ENCODE measurements at regions not wholly inside any gene's neighbourhood (a gene's known extent, or its start where the extent isn't known, plus 50 kb on each side); places are given as distances from the start of the nearest gene placed in this dataset.

GRCh38 chr18:22330508-22330907 is 87.2 kb downstream of the CTAGE1 start:
- intact Hi-C loops (cut with DNase I, micrococcal nuclease) = no loop called here
- no peak overlapping the region for H3K27ac Mint-ChIP-seq
- H3K27me3 Mint-ChIP-seq = no peaks in the 10 kb centered on the region
- Histone ChIP-seq H3K27me3 (ENCODE audit: control insufficient read depth in 1 of 2, insufficient read depth in 2 of 2, low read length in 2 of 2) (no peaks in the 10 kb centered on the region), H3K4me1 (ENCODE audit: insufficient read depth, low read length) (no peaks in the 10 kb centered on the region), H3K36me3 (ENCODE audit: insufficient read depth, low read length) (no peaks in the 10 kb centered on the region), H3K4me3 (ENCODE audit: low read length) (no peak overlapping the region), H3K27ac (ENCODE audit: low read depth in 1 of 2, low read length in 2 of 2) (no peak overlapping the region), H3K9me3 (ENCODE audit: control insufficient read depth in 1 of 2, insufficient read depth in 1 of 2, low read length in 2 of 2) (peaks cover 0 to 11% of the 10 kb centered on the region in 2 experiments)
- POLR2A ChIA-PET = no interaction called here
- CTCF ChIA-PET = no interaction called here
- no peak overlapping the region for H3K4me3 Mint-ChIP-seq
- peaks cover 2% of the 10 kb centered on the region for H3K9me3 Mint-ChIP-seq
- DNase-seq (no peak), ATAC-seq (ENCODE audit: poor library complexity) (no peak)
- no peaks in the 10 kb centered on the region for H3K36me3 Mint-ChIP-seq (ENCODE audit: low read depth)
- no peak for TF ChIP-seq CTCF (IDR thresholded peaks at IDR 0.05)
- H3K4me1 Mint-ChIP-seq (ENCODE audit: low read depth) = no peaks in the 10 kb centered on the region

- intact Hi-C loops (cut with DNase I, micrococcal nuclease) = no loop called here
- no peak for DNase-seq
- ChIA-PET POLR2A (no interaction called here), CTCF (no interaction called here)
- Mint-ChIP-seq H3K36me3 (ENCODE audit: low read depth) (no peaks in the 10 kb centered on the region), H3K9me3 (no peaks in the 10 kb centered on the region), H3K27me3 (no peaks in the 10 kb centered on the region), H3K4me3 (no peak overlapping the region), H3K27ac (no peak overlapping the region), H3K4me1 (ENCODE audit: low read depth) (no peaks in the 10 kb centered on the region)
- peaks cover 0 to 19% of the 10 kb centered on the region in 2 experiments for H3K9me3 ChIP-seq (ENCODE audit: control insufficient read depth in 1 of 2, insufficient read depth in 1 of 2, low read length in 2 of 2)
- ATAC-seq (ENCODE audit: poor library complexity) = no peak
- H3K36me3 ChIP-seq (ENCODE audit: insufficient read depth, low read length) = no peaks in the 10 kb centered on the region
- no peak overlapping the region for H3K27ac ChIP-seq (ENCODE audit: low read depth in 1 of 2, low read length in 2 of 2)
- H3K27me3 ChIP-seq (ENCODE audit: control insufficient read depth in 1 of 2, insufficient read depth in 2 of 2, low read length in 2 of 2) = peaks cover 0 to 2% of the 10 kb centered on the region in 2 experiments
- peaks cover 14% of the 10 kb centered on the region for H3K4me1 ChIP-seq (ENCODE audit: insufficient read depth, low read length)
- TF ChIP-seq CTCF (IDR thresholded peaks at IDR 0.05) = no peak
- no peak overlapping the region for H3K4me3 ChIP-seq (ENCODE audit: low read length)
Observed at GRCh38 chr18:22325396-22325795, 92.3 kb downstream of the CTAGE1 start.

GRCh38 chr18:22324191-22325131 is 93.3 kb downstream of the CTAGE1 start:
- peak in 1 of 14 experiments; percentile 11 for DNase-seq
- Mint-ChIP-seq H3K4me1 (ENCODE audit: low read depth) (no peaks in the 10 kb centered on the region), H3K9me3 (no peaks in the 10 kb centered on the region), H3K27ac (no peak overlapping the region), H3K36me3 (ENCODE audit: low read depth) (no peaks in the 10 kb centered on the region), H3K4me3 (no peak overlapping the region), H3K27me3 (no peaks in the 10 kb centered on the region)
- Histone ChIP-seq H3K4me1 (ENCODE audit: insufficient read depth, low read length) (peaks cover 14% of the 10 kb centered on the region), H3K36me3 (ENCODE audit: insufficient read depth, low read length) (no peaks in the 10 kb centered on the region), H3K4me3 (ENCODE audit: low read length) (peak overlapping the region; percentile 21), H3K27me3 (ENCODE audit: control insufficient read depth in 1 of 2, insufficient read depth in 2 of 2, low read length in 2 of 2) (peaks cover 0 to 2% of the 10 kb centered on the region in 2 experiments), H3K9me3 (ENCODE audit: control insufficient read depth in 1 of 2, insufficient read depth in 1 of 2, low read length in 2 of 2) (peaks cover 0 to 18% of the 10 kb centered on the region in 2 experiments), H3K27ac (ENCODE audit: low read depth in 1 of 2, low read length in 2 of 2) (no peak overlapping the region)
- intact Hi-C loops (cut with DNase I, micrococcal nuclease) = no loop called here
- POLR2A ChIA-PET = no interaction called here
- CTCF ChIA-PET = no interaction called here
- ATAC-seq (ENCODE audit: poor library complexity) = no peak
- TF ChIP-seq CTCF (IDR thresholded peaks at IDR 0.05) = no peak

All from CD4-positive, alpha-beta T cell (primary cell).